Endothelial cell (in vitro differentiated cells): ENCODE measurements at regions not wholly inside any gene's neighbourhood (a gene's known extent, or its start where the extent isn't known, plus 50 kb on each side); places are given as distances from the start of the nearest gene placed in this dataset.

Experiments
- DNase-seq: peaks from one replicate; pipeline ENCODE4 v3.0.0; 2021; ENCODE audit warnings: low spot score
- H3K27ac Mint-ChIP-seq: one replicate; pipeline ENCODE4 v1.8.0; 2021; ENCODE audit warnings: mixed read lengths, inconsistent platforms; ENCODE audit not compliant: unreplicated experiment
- H3K27me3 Mint-ChIP-seq: one replicate; pipeline ENCODE4 v1.8.0; 2021; ENCODE audit warnings: mild to moderate bottlenecking, moderate library complexity, mixed read lengths, inconsistent platforms; ENCODE audit not compliant: unreplicated experiment
- H3K36me3 Mint-ChIP-seq: one replicate; pipeline ENCODE4 v1.8.0; 2021; ENCODE audit warnings: mild to moderate bottlenecking, low read depth, mixed read lengths, inconsistent platforms; ENCODE audit not compliant: unreplicated experiment
- H3K4me1 Mint-ChIP-seq: one replicate; pipeline ENCODE4 v1.8.0; 2021; ENCODE audit warnings: mild to moderate bottlenecking, mixed read lengths, inconsistent platforms; ENCODE audit not compliant: unreplicated experiment
- H3K4me3 Mint-ChIP-seq: one replicate; pipeline ENCODE4 v1.8.0; 2021; ENCODE audit warnings: mild to moderate bottlenecking, mixed read lengths, inconsistent platforms; ENCODE audit not compliant: unreplicated experiment
- H3K9me3 Mint-ChIP-seq: one replicate; pipeline ENCODE4 v1.8.0; 2021; ENCODE audit warnings: mixed read lengths, inconsistent platforms; ENCODE audit not compliant: unreplicated experiment
- CTCF ChIP-seq: fragments of 200-600 bp; sonication (generic); IDR thresholded peaks from one replicate; pipeline ENCODE4 v1.5.0; 2021; ENCODE audit warnings: antibody characterized with exemption; ENCODE audit not compliant: unreplicated experiment

- H3K27me3 Mint-ChIP-seq, result no peaks in the 10 kb centered on the region
Measured at GRCh38 chr5:88951457-88951856, 68.5 kb upstream of the MEF2C start.

GRCh38 chr5:88948746-88949600, 66.0 kb upstream of the MEF2C start:
- DNase-seq, result no peak
- Mint-ChIP-seq H3K36me3 (no peaks in the 10 kb centered on the region), H3K27me3 (peaks cover 1% of the 10 kb centered on the region), H3K4me3 (no peak overlapping the region), H3K9me3 (no peaks in the 10 kb centered on the region), H3K27ac (no peak overlapping the region), H3K4me1 (peaks cover 6% of the 10 kb centered on the region)
- no peak for TF ChIP-seq CTCF

More at GRCh38 chr5:88951457-88951856, 68.5 kb upstream of the MEF2C start:
- no peak for DNase-seq
- H3K27ac Mint-ChIP-seq, result no peak overlapping the region
- H3K9me3 Mint-ChIP-seq, result no peaks in the 10 kb centered on the region
- H3K36me3 Mint-ChIP-seq, result no peaks in the 10 kb centered on the region
- no peak for TF ChIP-seq CTCF
- H3K4me1 Mint-ChIP-seq, result no peaks in the 10 kb centered on the region
- no peak overlapping the region for H3K4me3 Mint-ChIP-seq

- DNase-seq, result no peak
- no peak for TF ChIP-seq CTCF
- no peaks in the 10 kb centered on the region for H3K9me3 Mint-ChIP-seq
- peaks cover 1% of the 10 kb centered on the region for H3K27me3 Mint-ChIP-seq
- H3K4me3 Mint-ChIP-seq, result no peak overlapping the region
- H3K4me1 Mint-ChIP-seq, result peaks cover 6% of the 10 kb centered on the region
- H3K36me3 Mint-ChIP-seq, result no peaks in the 10 kb centered on the region
- no peak overlapping the region for H3K27ac Mint-ChIP-seq
Measured at GRCh38 chr5:88944751-88945531, 62.0 kb upstream of the MEF2C start.

- Mint-ChIP-seq H3K4me3 (no peak overlapping the region), H3K27me3 (peaks cover 1% of the 10 kb centered on the region)
- no peak for DNase-seq
Measured at GRCh38 chr5:88941581-88941980, 58.6 kb upstream of the MEF2C start.

More at GRCh38 chr5:88941581-88941980, 58.6 kb upstream of the MEF2C start:
- H3K9me3 Mint-ChIP-seq, result no peaks in the 10 kb centered on the region
- peaks cover 11% of the 10 kb centered on the region for H3K4me1 Mint-ChIP-seq
- H3K27ac Mint-ChIP-seq, result no peak overlapping the region
- no peak for TF ChIP-seq CTCF
- no peaks in the 10 kb centered on the region for H3K36me3 Mint-ChIP-seq
